Neural progenitor cell (in vitro differentiated cells): ENCODE measurements at regions not wholly inside any gene's neighbourhood (a gene's known extent, or its start where the extent isn't known, plus 50 kb on each side); places are given as distances from the start of the nearest gene placed in this dataset.

ENCODE experiments used
- EZH2 ChIP-seq: fragments of 200-600 bp; sonication (generic); IDR thresholded peaks from 2 replicates; pipeline ENCODE4 v1.6.1; 2017; ENCODE audit warnings: antibody characterized with exemption, mild to moderate bottlenecking, moderate library complexity
- TF ChIP-seq, protein P1 (sequence below): fragments of 200-600 bp; sonication (generic); IDR thresholded peaks from 2 replicates; pipeline ENCODE4 v1.5.1; 2017; ENCODE audit warnings: antibody characterized with exemption, mild to moderate bottlenecking

- TF ChIP-seq, protein P1, sequence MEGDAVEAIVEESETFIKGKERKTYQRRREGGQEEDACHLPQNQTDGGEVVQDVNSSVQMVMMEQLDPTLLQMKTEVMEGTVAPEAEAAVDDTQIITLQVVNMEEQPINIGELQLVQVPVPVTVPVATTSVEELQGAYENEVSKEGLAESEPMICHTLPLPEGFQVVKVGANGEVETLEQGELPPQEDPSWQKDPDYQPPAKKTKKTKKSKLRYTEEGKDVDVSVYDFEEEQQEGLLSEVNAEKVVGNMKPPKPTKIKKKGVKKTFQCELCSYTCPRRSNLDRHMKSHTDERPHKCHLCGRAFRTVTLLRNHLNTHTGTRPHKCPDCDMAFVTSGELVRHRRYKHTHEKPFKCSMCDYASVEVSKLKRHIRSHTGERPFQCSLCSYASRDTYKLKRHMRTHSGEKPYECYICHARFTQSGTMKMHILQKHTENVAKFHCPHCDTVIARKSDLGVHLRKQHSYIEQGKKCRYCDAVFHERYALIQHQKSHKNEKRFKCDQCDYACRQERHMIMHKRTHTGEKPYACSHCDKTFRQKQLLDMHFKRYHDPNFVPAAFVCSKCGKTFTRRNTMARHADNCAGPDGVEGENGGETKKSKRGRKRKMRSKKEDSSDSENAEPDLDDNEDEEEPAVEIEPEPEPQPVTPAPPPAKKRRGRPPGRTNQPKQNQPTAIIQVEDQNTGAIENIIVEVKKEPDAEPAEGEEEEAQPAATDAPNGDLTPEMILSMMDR = no peak
- no peak for TF ChIP-seq EZH2
Observed at GRCh38 chr5:103708601-103709000, 146.0 kb upstream of the NUDT12 start.
